OCI-LY1 (cell line): ENCODE measurements at regions not wholly inside any gene's neighbourhood (a gene's known extent, or its start where the extent isn't known, plus 50 kb on each side); places are given as distances from the start of the nearest gene placed in this dataset.

Experiments
- CTCF ChIP-seq: fragments of 200-600 bp; sonication (generic), shearing (Covaris generic); IDR thresholded peaks from 2 replicates; pipeline ENCODE4 v1.5.1; 2017; ENCODE audit warnings: mild to moderate bottlenecking, antibody characterized with exemption, low read length, moderate library complexity, mixed read lengths
- EZH2 ChIP-seq: fragments of 200-600 bp; sonication (generic), shearing (Covaris generic); IDR thresholded peaks from 2 replicates; pipeline ENCODE4 v1.8.0; 2017; ENCODE audit warnings: borderline replicate concordance, mixed run types, mild to moderate bottlenecking, antibody characterized with exemption, low read length, moderate library complexity, mixed read lengths

GRCh38 chr3:99319961-99320360, 318.4 kb upstream of the COL8A1 start:
- TF ChIP-seq CTCF (no peak), EZH2 (no peak)
